COR-L47 (cell line): ENCODE measurements at regions not wholly inside any gene's neighbourhood (a gene's known extent, or its start where the extent isn't known, plus 50 kb on each side); places are given as distances from the start of the nearest gene placed in this dataset.
"Not testable (repeated sequence)": the region's sequence is repeated elsewhere in the genome, so short reads cannot be mapped to it uniquely, and the experiment has no call there.

Source experiments
- DNase-seq: peaks from one replicate; lab custom pipeline; 2025; lab: John Stamatoyannopoulos, UW

DNA sequence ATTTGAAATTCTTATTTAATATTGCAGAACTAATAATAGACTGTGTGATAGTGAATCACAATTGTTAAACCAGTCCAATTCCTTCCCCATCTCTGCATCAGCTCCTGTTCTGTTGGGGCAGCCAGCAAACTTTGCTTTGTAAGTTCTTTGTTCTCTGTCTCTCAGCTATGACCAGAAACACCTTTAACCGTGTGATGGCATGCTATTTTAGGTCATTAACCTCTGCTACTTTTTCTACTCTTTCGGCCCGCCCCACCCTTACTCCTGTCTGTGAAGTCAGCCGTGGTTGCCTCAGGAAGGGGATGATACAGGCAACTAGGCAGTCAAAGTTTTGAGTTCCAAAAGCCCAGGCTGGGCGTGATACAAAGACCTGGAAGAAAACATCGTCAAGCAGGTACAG, 51.3 kb upstream of the EGFL6 start:
- no peak for DNase-seq

DNA sequence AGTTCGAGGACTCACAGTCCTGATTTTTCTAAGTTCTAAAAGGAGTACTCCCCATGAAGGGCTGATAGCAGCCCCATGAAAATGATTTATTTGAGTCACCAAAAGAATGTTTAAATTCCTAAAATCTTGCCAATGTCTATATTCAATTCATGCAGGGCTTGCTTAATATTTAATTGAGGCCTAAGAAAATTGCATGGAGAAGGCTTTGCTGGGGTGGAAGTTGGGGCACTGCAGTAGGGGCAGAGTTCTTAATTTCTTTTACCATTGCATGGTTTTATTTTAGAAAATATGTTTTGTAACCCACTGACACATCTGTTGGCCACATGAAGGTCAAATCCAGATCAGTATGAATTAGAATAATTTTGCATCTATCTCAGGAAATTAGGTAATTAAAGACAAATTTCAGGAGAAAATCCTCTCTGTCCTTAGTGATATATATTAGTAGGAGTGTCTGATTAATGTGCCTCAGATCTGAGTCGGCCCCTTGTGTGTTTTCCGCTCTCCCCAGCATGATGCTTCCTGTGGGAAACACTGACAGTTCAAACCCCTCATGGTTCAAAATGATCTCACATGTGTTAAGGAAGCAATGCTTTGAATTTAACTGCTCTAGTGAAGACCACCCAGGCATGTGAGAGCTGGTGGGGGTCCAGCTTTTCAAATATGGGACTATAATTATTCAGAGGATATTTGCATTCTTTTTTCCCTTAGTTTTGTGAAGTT, 54.0 kb upstream of the EGFL6 start:
- DNase-seq: no peak

DNA sequence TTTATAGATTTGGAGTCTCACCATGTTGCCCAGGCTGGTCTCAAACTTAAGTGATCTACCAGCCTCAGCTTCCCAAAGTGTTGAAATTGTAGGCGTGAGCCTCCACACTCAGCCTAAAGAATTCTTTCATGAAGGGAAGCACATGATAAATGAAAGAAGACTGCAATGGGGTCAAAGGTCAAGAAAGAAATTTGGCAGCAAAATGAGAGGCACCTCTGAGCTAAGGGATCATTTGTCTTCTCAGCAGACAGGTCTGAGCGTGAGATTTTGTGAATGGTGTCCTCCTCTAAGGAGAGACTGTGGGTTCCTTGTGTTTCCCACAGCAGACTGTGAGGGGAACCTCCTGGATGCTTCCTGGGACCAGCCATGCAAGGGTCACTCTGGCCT, 57.5 kb upstream of the EGFL6 start:
- DNase-seq: no peak

DNA sequence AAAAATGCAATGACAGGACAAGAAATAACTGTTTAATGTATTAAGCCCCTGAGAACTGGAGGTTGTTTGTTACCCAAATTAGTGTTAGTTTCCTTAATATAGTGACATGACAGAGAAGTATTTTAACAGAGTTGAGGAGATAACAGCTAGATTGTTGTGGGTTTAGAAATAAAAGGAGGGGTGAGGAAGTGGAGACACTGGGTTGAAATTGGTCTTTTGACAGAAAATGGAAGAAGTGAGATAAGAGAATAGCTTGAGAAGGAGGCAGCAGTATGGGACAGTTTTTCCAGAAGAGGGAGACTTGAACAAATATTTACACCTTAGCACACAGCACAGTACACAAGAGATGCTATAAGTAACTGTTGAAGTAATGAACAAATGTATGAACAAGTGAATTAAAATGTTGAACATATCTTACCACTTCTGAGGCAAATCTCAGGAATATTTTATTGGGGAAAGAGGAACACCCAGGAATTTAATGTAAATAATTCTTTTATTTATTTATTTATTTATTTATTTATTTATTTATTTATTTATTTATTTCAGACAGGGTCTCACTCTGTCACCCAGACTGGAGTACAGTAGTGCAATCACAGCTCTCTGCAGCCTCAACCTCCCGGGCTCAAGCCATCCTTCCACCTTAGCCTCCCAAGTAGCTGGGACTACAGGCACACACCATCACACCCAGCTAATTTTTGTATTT, 58.0 kb upstream of the EGFL6 start:
- DNase-seq: no peak

DNA sequence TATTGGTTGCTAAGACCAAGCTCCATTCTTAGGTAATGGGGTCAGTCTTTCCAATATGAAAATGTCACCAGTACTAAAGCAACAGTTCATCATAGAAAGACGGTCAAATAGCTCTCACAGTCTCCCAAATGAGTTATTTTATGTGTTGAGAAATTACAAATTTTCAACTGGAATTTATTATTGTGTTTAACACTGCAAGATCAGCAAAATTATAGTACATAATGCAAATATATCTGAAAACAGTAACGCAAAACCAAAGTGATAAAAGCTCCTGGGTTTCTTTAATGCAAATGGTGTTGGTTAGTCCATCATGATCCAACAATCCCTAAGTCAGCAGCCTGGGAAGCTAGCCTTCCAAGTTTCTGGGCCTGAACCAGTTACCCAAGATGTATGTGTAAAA, 61.5 kb upstream of the EGFL6 start:
- no peak for DNase-seq

DNA sequence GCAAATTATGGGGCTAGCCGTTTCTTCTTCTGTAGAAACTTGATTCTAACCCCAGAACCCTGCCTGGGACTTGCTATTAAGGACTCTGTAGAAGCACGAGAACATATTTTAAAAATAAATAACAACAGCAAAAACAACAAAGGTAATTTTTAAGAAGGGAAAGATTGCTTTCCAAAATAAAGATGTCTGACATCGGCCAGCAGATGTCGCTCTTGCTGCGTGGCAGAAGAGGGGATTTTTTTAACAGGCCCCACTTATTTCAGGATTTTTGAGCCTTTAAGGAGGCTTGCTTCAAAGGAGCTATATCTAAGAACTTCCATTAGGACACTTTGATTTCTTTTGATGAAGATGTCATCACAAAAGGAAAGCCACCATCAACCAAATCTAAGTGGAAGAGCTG, 62.8 kb upstream of the EGFL6 start:
- DNase-seq: no peak

DNA sequence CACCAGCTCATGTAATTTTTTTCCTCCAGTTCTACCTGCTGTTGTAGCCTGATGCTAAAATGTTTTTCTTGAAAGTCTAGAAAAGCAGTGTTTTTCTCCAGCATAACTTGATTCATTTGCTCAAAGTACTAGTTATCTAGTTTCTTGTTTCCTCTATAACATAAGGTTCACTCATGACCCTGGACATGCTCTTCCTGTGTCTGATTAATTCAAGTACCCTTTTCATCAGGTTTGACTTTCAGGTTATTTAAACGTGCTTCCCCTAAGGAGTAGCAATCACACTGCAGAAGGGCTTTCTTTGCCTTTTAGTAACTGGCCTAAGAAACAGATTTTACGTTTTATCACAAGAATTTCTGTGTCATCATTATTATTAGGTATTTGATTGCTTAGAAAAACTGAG, 66.8 kb upstream of the EGFL6 start:
- no peak for DNase-seq

DNA sequence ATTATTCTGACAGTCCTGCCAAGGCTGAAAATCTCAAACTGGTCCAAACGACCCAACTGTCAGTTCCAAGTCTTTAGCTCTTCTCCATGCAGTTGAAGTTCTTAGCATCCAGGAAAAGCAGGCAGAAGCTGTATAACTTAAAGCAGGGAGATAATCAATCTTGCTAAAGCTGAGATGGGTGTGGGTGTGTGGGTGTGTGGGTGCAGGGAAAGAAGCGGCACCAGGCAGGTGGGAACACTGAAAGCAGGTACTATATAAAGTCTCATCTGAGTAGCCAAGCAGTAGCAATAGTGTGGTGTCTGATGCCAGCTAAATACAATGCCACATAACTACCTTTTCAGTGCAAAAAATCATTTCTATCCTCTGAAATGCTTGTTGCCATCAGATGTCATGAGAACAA, 69.7 kb upstream of the EGFL6 start:
- DNase-seq: no peak

DNA sequence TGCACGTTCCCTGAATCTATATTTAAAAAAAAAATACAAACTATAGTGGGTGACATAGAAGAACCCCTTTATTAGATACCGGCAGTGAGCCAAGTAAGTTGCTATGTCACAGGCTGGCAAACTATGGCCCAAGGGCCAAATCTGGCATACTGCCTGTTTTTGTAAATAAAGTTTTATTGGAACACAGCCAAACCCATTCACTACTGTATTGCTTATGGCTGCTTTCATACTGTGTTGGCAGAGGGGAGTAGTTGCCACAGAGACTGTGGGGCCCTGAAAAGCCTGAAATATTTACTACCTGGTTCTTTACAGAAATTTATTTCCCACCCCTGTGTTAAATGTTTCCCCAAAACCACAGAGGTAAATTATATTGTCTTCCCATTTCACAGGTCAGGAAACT, 71.2 kb upstream of the EGFL6 start:
- DNase-seq: peak; percentile 14

DNA sequence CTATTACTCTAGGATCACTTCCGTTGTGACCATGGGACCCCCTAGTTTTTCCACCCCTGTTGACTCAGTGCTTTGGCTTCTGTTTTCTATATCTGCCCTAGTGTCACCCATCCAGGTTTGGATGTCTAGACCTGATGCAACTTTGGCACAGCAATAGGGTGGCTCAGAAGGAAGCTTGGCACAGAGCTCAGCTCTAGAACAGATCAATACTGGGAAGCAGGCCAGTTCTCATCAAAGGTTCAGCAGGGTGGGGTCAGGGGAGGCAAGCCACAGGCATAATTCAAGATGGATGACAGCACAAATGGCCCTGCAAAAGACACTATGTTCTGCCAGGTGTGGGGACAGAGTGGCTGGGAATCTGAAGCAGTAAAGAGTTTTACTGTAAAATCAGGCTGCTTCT, 74.2 kb upstream of the EGFL6 start:
- DNase-seq: peak; percentile 49

DNA sequence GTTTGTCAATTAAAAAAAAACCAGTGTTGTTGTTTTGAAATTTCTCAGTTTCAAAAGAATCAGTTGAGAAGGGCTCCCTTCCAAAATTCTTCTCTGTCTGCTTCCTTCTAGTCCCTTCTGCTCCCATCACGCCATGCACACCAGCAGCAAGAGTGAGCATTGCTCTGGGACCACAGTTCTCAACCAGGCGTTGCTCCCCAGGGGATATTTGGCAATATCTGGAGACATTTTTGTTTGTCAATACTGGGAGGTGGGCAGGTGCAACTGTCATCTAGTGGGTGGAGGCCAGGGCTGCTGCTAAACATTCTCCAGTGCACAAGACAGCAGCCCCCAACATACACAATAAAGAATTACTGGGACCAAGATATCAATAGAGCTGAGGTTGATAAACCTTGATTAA, 74.8 kb upstream of the EGFL6 start:
- DNase-seq: no peak

DNA sequence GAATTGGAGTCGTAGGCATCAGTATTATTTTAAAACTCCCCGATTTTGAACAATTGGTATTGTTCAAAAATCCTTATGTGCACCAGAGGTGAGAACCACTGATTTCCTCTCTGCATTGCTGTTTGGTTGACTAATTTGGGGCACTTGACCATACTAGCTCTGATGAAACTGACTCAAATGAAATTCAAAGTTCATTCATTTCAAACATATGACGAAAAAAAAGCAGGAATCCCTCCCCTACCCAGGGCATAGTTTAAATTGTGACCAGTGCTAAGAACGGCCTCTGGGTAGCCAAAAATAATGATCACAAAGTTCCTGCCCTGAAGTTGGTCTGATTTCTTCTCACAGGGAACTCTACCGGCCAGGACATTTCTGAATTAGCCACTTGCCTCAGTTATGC, 75.7 kb upstream of the EGFL6 start:
- no peak for DNase-seq

DNA sequence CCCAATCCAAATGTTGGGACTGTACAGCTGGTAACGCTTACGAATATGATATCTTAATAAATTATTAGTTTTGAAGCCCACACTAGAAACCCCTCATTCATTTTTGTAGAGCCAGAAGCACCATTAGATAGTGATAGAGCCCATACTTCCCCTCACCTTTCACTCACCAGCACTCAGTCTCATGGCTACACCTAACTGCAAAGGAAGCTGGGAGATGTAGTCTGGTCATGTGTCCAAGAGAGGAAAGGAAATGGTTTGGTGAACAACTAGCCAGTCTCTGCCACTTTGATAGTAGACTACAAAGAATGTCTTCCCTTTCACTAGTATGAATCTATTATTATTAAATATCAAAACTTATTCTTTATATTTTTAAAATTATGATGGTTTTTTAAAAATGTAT, 77.1 kb upstream of the EGFL6 start:
- no peak for DNase-seq

DNA sequence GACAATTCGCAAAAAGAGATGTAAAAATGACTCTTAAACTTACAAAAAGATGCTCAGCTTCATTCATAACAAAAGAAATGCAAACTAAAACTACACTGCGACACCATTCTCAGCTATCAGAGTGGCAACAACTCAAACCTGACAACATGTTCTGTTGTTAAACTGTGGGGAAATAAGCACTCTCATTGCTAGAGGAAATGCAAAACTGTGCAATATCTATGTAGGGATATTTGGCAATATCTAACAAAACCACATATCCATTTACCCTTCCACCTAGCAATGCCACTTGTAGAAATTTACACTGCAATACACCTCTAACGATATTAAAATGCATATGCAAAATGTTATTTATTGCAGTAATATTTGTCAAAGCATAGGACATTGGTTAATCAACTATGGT, 78.3 kb upstream of the EGFL6 start:
- DNase-seq: no peak

DNA sequence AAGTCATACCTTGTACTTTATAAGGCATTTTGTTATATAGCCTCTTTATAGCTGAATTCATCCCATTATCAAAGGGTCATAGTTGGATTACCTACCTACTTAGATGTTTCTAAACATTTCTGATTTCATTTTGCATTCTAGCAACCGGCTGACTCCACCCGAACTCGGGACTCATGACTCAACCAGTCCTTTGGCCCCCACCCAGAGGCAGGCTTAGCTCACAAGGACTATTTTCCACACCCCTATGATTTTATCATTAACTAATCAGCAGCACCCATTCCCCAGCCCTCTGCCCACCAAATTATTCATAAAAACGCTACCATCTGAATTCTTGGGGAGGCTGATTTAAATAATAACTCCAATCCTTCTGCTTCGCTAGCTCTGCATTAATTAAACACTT, 79.9 kb upstream of the EGFL6 start:
- DNase-seq: no peak

DNA sequence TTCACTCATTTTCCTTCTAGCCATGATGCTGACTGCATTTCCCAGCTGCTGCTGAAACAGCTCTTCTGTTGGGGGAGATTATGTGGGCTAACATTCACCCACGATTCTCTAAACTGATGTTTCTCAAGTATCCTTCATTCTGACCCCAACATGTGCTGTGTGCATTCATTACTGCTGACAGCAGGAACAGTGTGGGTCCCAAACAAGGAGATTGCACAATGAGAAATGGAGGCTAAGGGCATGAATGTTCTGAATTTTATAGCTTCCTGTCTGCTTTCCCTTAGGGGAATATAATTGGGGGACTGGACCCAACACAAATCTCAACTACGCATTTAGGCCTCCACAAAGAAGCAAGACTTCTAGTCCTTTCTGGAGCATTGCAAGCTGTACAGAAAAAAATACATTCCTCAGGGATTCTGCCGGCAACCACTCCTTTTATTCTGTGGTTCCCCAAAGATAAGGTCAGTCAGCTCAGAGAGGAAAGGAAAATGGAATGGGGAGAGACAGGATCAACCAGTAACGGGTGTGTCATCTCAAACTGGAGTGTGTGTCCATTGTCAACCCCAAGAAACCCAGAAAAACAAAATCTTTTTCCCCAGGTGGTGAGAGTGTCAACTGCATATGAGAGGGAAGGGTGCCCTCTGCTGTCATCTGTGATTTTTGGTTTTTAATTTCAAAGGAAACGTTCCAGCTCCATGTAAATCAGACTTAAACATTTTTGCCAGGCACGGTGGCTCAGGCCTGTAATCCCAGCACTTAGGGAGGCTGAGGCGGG, 81.5 kb upstream of the EGFL6 start:
- peak; percentile 53 for DNase-seq

DNA sequence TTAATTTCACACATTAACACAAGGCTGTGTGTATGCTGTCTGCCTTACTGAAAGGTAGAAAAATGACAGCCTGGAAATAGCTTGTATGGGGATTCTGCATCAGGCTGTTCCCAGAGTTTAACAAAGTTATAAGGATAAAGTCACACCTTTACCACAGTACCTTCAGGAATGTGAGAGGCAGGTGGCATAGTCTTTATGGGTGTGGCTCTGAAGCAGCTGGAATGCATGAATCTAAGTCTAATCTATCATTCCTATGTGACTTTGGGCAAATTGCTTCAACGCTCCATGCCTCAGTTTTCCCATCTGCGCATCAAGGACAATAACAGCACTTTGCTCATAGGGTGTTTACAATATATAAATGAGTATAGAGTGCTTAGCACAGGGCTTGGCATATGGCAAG, 84.2 kb upstream of the EGFL6 start:
- no peak for DNase-seq

DNA sequence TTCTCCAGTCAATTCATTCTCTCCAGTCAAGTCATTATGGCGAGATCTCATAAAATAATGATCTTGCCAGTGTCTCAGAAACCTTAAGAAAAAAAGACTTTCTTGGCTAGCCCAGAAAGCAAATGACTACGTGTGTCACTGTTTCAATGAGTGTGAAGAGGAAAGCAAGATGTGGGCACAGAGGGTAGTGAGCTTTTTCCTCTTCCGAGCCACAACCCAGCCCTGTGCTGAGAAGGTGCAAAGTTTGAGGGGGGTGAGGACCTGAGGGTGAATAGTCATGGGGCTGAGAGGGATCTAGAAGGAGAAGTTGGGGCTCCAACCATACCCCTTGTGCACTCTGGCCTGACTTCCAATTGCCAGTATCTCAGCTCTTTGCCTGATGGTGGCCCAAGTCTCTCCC, 85.6 kb upstream of the EGFL6 start:
- no peak for DNase-seq

DNA sequence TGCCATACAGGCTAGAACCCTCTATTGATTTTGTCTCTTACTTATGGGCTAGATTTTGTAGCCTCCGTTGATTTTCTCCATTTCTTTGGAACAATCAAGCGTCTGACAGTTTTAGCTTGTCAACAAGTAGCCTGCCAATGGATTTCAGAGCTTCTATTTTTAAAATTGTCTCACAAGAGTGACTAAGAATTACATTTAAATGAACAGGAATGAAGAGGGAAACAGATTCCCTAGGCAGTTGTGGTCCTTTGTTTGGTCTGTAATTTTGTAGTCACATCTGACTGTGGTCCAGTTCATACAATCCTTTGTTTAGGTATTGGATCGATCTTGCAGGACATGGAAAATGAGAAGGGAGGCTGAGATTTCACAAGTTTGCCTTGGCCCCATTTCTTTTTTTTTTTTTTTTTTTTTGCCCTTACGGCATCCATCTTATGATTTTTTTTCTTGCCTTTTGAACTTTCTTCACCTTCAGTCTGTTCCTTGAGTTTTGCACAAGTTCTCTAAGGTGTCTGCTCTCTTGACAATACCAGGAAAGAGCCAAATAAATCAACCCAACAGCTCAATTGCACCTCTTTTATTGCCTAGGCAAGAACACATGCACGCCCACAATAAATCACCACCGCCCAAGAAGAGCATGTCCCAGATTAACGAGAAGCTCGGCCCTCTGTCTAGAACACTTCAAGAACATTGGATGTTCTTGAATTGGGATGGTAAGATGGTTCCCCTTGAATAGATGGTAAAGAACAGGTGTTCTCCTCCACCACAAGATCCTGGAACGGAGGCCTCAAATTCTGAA, 86.5 kb upstream of the EGFL6 start:
- DNase-seq: no peak

DNA sequence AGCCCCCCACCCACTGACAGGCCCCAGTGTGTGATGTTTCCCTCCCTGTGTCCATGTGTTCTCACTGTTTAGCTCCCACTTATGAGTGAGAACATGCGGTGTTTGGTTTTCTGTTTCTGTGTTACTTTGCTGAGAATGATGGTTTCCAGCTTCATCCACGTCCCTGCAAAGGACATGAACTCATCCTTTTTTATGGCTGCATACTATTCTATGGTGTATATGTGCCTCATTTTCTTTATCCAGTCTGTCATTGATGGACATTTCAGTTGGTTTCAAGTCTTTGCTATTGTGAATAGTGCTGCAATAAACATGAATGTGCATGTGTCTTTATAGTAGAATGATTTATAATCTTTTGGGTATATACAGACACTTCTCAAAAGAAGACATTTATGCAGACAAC, 88.6 kb upstream of the EGFL6 start:
- not testable (repeated sequence) for DNase-seq

DNA sequence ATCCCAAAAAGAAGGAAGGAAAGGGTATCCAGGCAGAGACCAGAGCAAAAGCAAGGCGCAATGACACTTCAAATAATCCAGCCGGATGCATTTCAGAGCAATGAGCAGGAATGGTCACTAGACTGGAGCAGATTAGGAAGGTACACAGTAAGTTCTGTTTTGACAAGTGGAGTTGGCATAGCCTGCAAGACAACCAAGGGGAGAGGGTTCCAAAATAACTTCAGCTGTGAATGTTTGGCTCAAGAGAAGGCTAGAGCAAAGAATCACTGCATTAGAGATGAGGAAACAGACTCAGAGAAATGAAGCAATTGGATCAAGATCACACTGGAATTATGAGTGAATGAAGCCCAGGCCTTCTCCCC, 90.0 kb upstream of the EGFL6 start:
- no peak for DNase-seq

DNA sequence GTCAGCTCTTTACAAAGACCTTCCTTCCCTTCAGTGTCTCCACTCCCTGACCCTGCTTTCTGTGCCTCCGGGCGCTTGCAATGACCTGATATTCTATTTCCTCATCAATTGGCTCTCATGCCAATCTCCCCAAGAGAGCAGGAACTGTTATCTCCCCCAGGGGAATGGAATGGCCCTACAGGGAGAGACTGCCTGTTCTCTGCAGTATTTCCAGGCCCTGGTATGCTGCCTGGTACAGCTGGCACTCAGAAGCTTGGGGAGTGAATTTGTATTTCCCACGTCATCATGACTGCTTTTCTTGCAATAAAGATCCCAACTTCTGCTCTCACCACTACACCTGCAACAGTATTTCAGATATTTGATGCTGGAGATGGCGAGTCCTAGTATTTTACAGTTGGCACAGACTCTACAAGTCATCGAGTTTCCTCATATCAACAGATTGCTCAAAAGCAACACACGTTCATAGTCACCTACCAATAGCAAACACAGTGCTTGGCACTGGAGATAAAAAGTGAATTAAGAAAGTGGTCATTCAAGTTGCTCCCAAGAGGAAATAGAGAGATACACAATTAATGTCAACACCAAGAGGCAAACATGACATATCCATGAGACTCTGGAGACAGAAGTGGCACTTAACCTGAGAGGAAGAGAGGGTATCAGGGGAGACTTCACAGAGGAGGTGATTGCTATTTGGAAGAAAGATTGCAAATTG, 90.5 kb upstream of the EGFL6 start:
- no peak for DNase-seq
